PC-3 (cell line): ENCODE measurements at regions not wholly inside any gene's neighbourhood (a gene's known extent, or its start where the extent isn't known, plus 50 kb on each side); places are given as distances from the start of the nearest gene placed in this dataset.

Experiments used
- ATAC-seq: fragments of 200-7000 bp; cut with Tn5 transposase; 2 replicates; pipeline ENCODE4 v1.9.1; 2020; ENCODE audit warnings: mild to moderate bottlenecking, moderate library complexity
- BruUV-seq: library from RNA; stranded (reverse); fragments of 400-500 nt; replicated peaks from 2 replicates; lab custom pipeline; 2021; lab: Mats Ljungman, UMichigan
- CTCF ChIA-PET: fragments of 300-600 bp; sonication (Branson Sonifier 250); formaldehyde crosslinking; loops from one replicate; lab custom pipeline; 2022; ENCODE audit warnings: antibody characterized with exemption; lab: Charles Lee
- POLR2A ChIA-PET: fragments of 300-600 bp; sonication (Branson Sonifier 250); formaldehyde crosslinking; loops from one replicate; lab custom pipeline; 2022; ENCODE audit warnings: antibody characterized with exemption; ENCODE audit not compliant: unreplicated experiment; lab: Charles Lee
- DNase-seq: peaks from one replicate; pipeline ENCODE4 v3.0.0-alpha.2; 2015
- H2AFZ ChIP-seq: fragments of 300-600 bp; sonication (generic); 2 replicates; pipeline ENCODE4 v1.6.0; 2016; ENCODE audit warnings: antibody characterized with exemption, low read length
- H3F3A ChIP-seq: fragments of 300-600 bp; sonication (generic); one replicate; pipeline ENCODE4 v1.6.0; 2017; ENCODE audit warnings: antibody characterized with exemption, low read length, control low read depth, mild to moderate bottlenecking; ENCODE audit not compliant: unreplicated experiment
- H3K27ac ChIP-seq: fragments of 300-600 bp; sonication (generic); 2 replicates; pipeline ENCODE4 v1.5.1; 2016; ENCODE audit warnings: mild to moderate bottlenecking, low read length
- H3K27me3 ChIP-seq: fragments of 300-600 bp; sonication (generic); 2 replicates; pipeline ENCODE4 v1.6.1; 2016; ENCODE audit warnings: low read length, mixed read lengths
- H3K36me3 ChIP-seq: fragments of 300-600 bp; sonication (generic); 2 replicates; pipeline ENCODE4 v1.6.1; 2016; ENCODE audit warnings: low read depth, mixed run types, low read length, mixed read lengths
- H3K4me1 ChIP-seq: fragments of 300-600 bp; sonication (generic); 2 replicates; pipeline ENCODE4 v1.5.1; 2016; ENCODE audit warnings: low read length; ENCODE audit not compliant: insufficient read depth
- H3K4me2 ChIP-seq: fragments of 300-600 bp; sonication (generic); 2 replicates; pipeline ENCODE4 v1.6.0; 2016; ENCODE audit warnings: low read length
- H3K4me3 ChIP-seq: fragments of 300-600 bp; sonication (generic); 2 replicates; pipeline ENCODE4 v1.5.1; 2016; ENCODE audit warnings: mild to moderate bottlenecking, low read length, mixed read lengths
- H3K79me2 ChIP-seq: fragments of 300-600 bp; sonication (generic); 2 replicates; pipeline ENCODE4 v1.6.1; 2017; ENCODE audit warnings: low read length, mixed read lengths
- H3K9ac ChIP-seq: fragments of 300-600 bp; sonication (generic); 2 replicates; pipeline ENCODE4 v1.6.0; 2016; ENCODE audit warnings: mild to moderate bottlenecking, low read length
- H3K9me2 ChIP-seq: fragments of 300-600 bp; sonication (generic); replicated peaks from 2 replicates; pipeline ENCODE4 v1.6.1; 2016; ENCODE audit warnings: mixed run types, low read length, mixed read lengths
- H3K9me3 ChIP-seq: fragments of 300-600 bp; sonication (generic); 2 replicates; pipeline ENCODE4 v1.6.1; 2016; ENCODE audit warnings: low read length, mixed read lengths
- H4K20me1 ChIP-seq: fragments of 300-600 bp; sonication (generic); 2 replicates; pipeline ENCODE4 v1.6.1; 2016; ENCODE audit warnings: low read length, mixed read lengths
- EZH2 ChIP-seq: fragments of 300-600 bp; sonication (generic); IDR thresholded peaks from one replicate; pipeline ENCODE4 v1.6.1; 2017; ENCODE audit warnings: antibody characterized with exemption, mild to moderate bottlenecking, low read length; ENCODE audit not compliant: unreplicated experiment
- EZH2phosphoT487 ChIP-seq: fragments of 300-600 bp; sonication (generic); IDR thresholded peaks from 2 replicates; pipeline ENCODE4 v1.6.1; 2018; ENCODE audit warnings: mild to moderate bottlenecking, antibody characterized with exemption, low read length, borderline replicate concordance
- intact Hi-C: fragments of 100-400 bp; cut with micrococcal nuclease; formaldehyde crosslinking; loops from 2 replicates; pipeline ENCODE4 v1.9.0; 2023
- TF ChIP-seq, protein P1 (sequence below): fragments of 300-600 bp; sonication (generic); conservative IDR thresholded peaks from 2 replicates; pipeline ENCODE4 v1.5.1; 2017; ENCODE audit warnings: antibody characterized with exemption, low read depth, mild to moderate bottlenecking, low read length

DNA sequence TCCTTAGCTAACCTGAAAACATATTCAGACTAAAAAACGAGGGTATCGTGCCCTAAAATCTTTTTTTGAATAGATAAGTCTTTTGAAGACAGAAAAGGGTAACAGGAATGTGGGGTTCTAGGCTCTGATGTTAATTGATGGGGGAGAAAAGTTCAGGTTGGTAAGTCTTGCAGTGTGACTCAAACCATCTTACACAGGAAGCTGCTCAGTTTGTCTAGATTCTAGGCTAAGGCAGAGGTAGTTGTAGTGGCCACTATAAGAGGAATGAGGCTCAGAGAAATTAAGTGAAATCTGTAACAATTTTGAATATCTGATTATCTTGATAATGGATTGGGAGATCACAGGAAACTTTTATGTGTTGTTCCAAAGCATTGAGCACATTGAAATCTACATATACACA lies 267.9 kb downstream of the PDCD6IP start:
- Histone ChIP-seq H3K79me2 (no peaks in the 10 kb centered on the region), H3K4me2 (no peak overlapping the region), H3K9ac (no peak overlapping the region), H3K27ac (no peak overlapping the region), H3K9me3 (no peaks in the 10 kb centered on the region), H4K20me1 (no peaks in the 10 kb centered on the region), H3K27me3 (peaks cover 10% of the 10 kb centered on the region; the same call in 1 of the 2 replicates), H3K36me3 (no peaks in the 10 kb centered on the region), H3K4me1 (no peaks in the 10 kb centered on the region), H3K9me2 (no peaks in the 10 kb centered on the region), H2AFZ (no peak overlapping the region), H3F3A (no peaks in the 10 kb centered on the region), H3K4me3 (no peak overlapping the region)
- DNase-seq (no peak), ATAC-seq (no peak)
- ChIA-PET POLR2A (no interaction called here), CTCF (no interaction called here)
- intact Hi-C loops, result no loop called here
- TF ChIP-seq EZH2 (no peak), EZH2phosphoT487 (no peak)
- TF ChIP-seq, protein P1, sequence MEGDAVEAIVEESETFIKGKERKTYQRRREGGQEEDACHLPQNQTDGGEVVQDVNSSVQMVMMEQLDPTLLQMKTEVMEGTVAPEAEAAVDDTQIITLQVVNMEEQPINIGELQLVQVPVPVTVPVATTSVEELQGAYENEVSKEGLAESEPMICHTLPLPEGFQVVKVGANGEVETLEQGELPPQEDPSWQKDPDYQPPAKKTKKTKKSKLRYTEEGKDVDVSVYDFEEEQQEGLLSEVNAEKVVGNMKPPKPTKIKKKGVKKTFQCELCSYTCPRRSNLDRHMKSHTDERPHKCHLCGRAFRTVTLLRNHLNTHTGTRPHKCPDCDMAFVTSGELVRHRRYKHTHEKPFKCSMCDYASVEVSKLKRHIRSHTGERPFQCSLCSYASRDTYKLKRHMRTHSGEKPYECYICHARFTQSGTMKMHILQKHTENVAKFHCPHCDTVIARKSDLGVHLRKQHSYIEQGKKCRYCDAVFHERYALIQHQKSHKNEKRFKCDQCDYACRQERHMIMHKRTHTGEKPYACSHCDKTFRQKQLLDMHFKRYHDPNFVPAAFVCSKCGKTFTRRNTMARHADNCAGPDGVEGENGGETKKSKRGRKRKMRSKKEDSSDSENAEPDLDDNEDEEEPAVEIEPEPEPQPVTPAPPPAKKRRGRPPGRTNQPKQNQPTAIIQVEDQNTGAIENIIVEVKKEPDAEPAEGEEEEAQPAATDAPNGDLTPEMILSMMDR, result no peak
- no TSS peak for BruUV-seq

DNA sequence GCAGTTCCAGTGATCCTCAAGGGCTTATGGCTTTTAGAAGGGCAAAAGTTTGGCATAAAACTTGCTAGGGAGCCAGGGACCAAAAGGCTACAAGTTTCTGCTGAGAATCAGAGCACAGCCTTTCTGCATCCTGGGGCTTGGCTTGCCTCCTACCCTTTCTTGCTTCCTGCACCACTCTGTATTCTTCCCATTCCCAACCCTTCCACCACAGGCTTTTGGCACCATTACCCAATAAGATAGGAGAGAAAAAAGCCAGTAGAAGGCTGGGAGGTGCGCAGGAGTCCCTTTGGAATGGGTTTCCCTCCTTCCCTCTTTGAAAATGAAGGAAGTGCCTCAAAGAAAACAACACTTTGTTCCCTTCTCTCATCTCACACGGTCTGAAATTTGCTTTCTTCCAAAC lies 268.6 kb downstream of the PDCD6IP start:
- ATAC-seq, result no peak
- intact Hi-C loops, result no loop called here

DNA sequence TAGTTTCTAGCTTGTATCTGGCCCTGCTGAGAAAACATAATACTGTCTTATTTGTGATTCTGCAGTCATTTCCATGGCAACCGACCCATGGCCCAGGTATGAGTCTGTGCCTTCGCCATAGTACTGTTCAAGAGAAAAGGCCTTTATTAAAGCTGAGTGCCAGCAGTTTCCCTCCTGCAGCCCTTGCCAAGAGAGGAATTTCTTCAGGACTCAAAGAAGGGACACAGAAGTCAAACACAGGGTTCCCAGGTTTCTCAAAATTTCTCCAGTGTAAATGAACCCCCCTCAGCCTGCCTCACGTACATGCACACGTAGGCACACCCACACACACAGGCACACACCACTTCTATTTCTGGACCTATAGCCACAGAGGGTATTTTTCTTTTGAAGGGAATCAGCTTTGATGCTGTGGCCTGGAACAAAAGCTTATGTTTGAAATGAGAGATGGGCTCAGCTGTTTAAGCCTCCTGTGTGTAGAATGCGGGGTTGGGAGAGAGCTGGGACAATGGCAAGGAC lies 269.2 kb downstream of the PDCD6IP start:
- TF ChIP-seq EZH2, result no peak
- no peak for TF ChIP-seq EZH2phosphoT487
- TF ChIP-seq, protein P1, result no peak
- CTCF ChIA-PET, result no interaction called here
- ATAC-seq, result no peak

More for the DNA sequence above, 268.6 kb downstream of the PDCD6IP start:
- TF ChIP-seq EZH2phosphoT487 (no peak), EZH2 (no peak)
- TF ChIP-seq, protein P1, result no peak
- H3K9me3 ChIP-seq, result no peaks in the 10 kb centered on the region
- H3F3A ChIP-seq, result no peaks in the 10 kb centered on the region
- H3K9me2 ChIP-seq, result no peaks in the 10 kb centered on the region
- H3K9ac ChIP-seq, result no peak overlapping the region
- H4K20me1 ChIP-seq, result no peaks in the 10 kb centered on the region
- no TSS peak for BruUV-seq
- DNase-seq, result no peak
- H3K36me3 ChIP-seq, result no peaks in the 10 kb centered on the region
- H3K4me2 ChIP-seq, result no peak overlapping the region
- no peak overlapping the region for H3K4me3 ChIP-seq
- CTCF ChIA-PET, result no interaction called here
- H3K27ac ChIP-seq, result no peak overlapping the region
- peaks cover 10% of the 10 kb centered on the region; the same call in 1 of the 2 replicates for H3K27me3 ChIP-seq
- no peaks in the 10 kb centered on the region for H3K79me2 ChIP-seq
- POLR2A ChIA-PET, result no interaction called here
- no peak overlapping the region for H2AFZ ChIP-seq
- no peaks in the 10 kb centered on the region for H3K4me1 ChIP-seq

More for the DNA sequence above, 269.2 kb downstream of the PDCD6IP start:
- no TSS peak for BruUV-seq
- Histone ChIP-seq H4K20me1 (no peaks in the 10 kb centered on the region), H3K27me3 (peaks cover 10% of the 10 kb centered on the region; the same call in 1 of the 2 replicates), H3K4me3 (no peak overlapping the region), H3K9me3 (no peaks in the 10 kb centered on the region), H3F3A (no peaks in the 10 kb centered on the region), H3K4me1 (no peaks in the 10 kb centered on the region), H2AFZ (no peak overlapping the region), H3K9me2 (no peaks in the 10 kb centered on the region), H3K4me2 (no peak overlapping the region), H3K9ac (no peak overlapping the region), H3K79me2 (no peaks in the 10 kb centered on the region), H3K27ac (no peak overlapping the region), H3K36me3 (no peaks in the 10 kb centered on the region)
- DNase-seq, result no peak
- intact Hi-C loops, result no loop called here
- POLR2A ChIA-PET, result no interaction called here
